Cardiac septum (tissue), 1 donor: ENCODE measurements at regions not wholly inside any gene's neighbourhood (a gene's known extent, or its start where the extent isn't known, plus 50 kb on each side); places are given as distances from the start of the nearest gene placed in this dataset.

Experiments
- DNase-seq: peaks from one replicate; pipeline ENCODE4 v3.0.0-alpha.2; 2020; ENCODE audit warnings: low spot score
- intact Hi-C: fragments of 100-400 bp; cut with DNase I; formaldehyde crosslinking; loops from one replicate; pipeline ENCODE4 v1.14.0; 2022
- donor health status: DM: no; HTN: no; CAD: no.

DNA sequence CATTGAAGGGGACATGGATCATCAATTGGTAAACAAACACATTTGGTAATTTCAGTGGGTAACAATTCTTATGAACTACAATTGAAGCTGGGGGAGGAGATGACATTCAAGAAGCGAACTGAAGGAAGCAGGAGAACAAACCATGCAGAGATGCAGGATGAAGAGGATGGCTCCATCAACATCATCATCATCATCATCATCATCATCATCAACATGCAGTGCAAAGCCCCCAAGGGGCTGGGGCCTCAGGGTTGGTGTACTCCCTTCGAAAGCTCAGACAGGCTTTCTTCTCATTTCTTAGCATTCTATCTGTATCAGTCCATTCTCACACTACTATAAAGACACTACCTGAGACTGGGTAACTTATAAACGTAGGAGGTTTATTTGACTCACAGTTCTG is 105.8 kb downstream of the DUSP10 start:
- intact Hi-C loops = no loop called here
- DNase-seq = no peak

DNA sequence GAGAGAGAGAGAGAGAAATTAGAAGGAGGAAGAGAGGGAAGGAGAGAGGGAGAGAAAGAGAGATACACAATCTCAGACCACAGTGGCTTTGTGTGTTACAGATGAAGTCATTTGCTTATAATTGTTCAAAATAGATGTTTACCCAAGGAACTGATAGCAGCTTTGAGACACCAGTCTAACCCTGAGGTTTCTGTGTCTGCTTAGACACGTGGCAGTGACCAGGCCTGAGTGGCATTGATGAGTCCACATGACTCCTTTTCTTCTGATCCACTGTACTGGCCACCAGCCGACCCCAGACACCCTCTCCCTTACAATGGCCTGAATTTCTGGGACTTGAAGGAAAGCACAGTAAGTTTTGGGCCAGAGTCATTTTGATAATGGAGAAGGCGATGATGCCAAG is 104.9 kb downstream of the DUSP10 start:
- intact Hi-C loops = no loop called here
- no peak for DNase-seq

- intact Hi-C loops = no loop called here
Observed at GRCh38 chr1:221637641-221638041, 104.2 kb downstream of the DUSP10 start.

DNA sequence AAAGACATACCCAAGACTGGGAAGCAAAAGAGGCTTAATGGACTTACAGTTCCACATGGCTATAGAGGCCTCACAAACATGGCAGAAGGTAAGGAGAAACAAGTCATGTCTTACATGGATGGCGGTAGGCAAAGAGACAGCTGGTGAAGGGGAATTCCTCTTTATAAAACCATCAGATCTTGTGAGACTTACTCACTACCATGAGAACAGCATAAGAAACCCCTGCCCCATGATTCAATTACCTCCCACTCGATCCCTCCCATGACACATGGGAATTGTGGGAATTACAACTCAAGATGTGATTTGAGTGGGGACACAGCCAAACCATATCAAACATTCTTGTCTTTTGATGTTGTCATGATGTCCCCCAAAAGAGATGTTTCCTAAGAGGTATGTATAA is 103.3 kb downstream of the DUSP10 start:
- intact Hi-C loops = no loop called here
- no peak for DNase-seq

More at GRCh38 chr1:221637641-221638041, 104.2 kb downstream of the DUSP10 start:
- DNase-seq = no peak

DNA sequence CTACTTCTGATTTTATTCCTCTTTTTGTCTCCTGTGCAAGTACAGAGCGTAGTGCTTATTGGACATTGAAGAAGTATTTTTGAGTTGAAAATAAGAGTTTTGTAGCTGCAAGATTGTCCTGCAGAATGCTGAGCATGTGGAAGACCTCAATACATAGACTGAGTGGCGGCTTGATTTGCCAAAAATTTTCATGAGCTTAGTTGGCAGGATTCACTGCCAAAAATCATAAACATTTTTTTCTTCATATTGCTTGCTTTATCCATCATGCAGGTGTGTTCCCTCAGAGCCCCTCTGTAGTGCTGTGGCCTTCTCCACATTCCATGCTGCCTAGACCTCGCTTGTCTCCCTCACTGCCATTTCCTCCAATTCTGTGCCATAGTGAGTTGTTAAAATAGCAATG is 100.1 kb downstream of the DUSP10 start:
- DNase-seq = no peak
- intact Hi-C loops = no loop called here

GRCh38 chr1:221643404-221644144 is 98.3 kb downstream of the DUSP10 start:
- no peak for DNase-seq
- intact Hi-C loops = no loop called here

DNA sequence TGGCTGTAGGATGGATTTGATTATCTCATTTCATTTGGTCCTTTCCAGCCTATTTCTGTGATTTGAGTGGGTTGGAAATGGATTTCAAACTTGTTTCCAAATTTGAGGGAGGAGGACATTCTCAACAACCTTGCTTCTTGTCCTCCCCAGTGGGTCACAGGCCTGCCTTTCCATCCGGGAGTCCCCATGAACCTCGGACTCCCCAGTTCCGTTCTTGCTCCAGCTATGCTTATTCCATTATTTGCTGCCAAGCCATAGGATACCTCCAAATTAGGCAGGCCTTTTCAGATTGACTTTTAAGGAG is 97.8 kb downstream of the DUSP10 start:
- intact Hi-C loops = no loop called here
- DNase-seq = no peak

DNA sequence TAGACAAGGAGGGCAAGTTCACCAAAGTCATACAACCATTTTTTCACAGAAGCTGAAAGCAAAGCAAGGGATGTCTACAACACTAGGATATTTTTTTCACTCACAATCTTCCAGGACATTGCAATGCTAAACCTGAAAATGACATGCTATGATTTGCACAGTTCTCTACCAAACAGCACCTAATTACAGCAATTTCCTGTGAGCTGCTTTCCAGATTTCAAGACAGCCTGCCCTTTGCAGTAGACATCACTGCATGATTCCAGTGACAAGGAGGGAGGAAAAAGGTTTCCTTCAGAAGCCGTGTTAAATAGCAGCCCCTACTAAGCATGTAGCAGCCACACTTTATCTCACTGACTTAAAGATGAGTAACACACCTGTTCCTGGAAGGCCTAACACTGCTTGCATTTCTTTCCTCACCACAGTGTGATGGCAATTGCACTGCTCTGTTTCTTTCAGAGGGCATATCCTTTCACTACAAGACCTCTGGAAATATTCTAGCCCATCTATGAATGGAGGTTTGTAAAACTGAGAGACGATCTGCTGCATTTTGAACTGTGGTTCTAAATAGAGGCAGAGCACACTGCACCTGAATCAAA is 97.1 kb downstream of the DUSP10 start:
- intact Hi-C loops = no loop called here
- no peak for DNase-seq

- intact Hi-C loops = no loop called here
- no peak for DNase-seq
Observed at GRCh38 chr1:221648201-221648600, 93.7 kb downstream of the DUSP10 start.
